ENCODE measurements at regions not wholly inside any gene's neighbourhood (a gene's known extent, or its start where the extent isn't known, plus 50 kb on each side); places are given as distances from the start of the nearest gene placed in this dataset.

DNA sequence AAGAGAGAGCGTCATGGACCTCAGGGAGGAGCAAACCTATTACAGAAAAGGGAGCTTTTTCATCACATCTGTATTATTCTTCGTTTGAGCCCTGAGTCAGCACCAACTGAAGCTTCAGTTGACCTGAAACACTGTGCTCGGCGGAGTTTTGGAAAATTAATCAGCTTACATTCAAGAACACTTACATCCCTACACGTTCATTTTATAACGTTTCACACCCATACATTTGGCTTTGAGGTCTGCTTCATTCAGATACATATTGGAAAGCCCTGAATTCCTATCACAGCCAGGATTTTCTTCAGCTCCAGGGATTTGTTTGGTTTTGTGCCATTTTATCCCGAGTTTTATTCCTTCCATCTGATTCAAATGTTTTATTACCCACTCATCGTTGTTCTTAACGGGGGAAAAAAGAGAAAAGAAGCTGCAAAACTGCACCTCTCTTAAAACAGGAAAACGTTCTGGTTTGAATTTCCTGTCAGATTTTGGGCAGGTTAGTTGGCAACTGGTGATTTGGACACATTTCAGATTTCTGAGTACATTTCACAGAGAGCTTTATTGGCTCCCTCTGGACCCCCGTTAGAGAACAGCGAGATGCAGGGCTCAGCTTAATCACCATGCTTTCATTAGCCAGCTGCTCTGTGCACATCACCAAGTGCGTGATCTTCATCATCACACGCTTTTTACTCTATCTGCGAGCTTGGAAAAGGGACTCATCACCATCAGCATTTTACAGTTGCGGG lies 88.8 kb downstream of the CDC42EP3 start:
- TF ChIP-seq, protein P1, sequence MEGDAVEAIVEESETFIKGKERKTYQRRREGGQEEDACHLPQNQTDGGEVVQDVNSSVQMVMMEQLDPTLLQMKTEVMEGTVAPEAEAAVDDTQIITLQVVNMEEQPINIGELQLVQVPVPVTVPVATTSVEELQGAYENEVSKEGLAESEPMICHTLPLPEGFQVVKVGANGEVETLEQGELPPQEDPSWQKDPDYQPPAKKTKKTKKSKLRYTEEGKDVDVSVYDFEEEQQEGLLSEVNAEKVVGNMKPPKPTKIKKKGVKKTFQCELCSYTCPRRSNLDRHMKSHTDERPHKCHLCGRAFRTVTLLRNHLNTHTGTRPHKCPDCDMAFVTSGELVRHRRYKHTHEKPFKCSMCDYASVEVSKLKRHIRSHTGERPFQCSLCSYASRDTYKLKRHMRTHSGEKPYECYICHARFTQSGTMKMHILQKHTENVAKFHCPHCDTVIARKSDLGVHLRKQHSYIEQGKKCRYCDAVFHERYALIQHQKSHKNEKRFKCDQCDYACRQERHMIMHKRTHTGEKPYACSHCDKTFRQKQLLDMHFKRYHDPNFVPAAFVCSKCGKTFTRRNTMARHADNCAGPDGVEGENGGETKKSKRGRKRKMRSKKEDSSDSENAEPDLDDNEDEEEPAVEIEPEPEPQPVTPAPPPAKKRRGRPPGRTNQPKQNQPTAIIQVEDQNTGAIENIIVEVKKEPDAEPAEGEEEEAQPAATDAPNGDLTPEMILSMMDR (IDR thresholded peaks at IDR 0.05) = no peak
- no peak for TF ChIP-seq POLR2A (IDR thresholded peaks at IDR 0.05)
- no peak for TF ChIP-seq POLR2AphosphoS5 (IDR thresholded peaks at IDR 0.05)
